ENCODE measurements at regions not wholly inside any gene's neighbourhood (a gene's known extent, or its start where the extent isn't known, plus 50 kb on each side); places are given as distances from the start of the nearest gene placed in this dataset.
"Not testable (repeated sequence)": the region's sequence is repeated elsewhere in the genome, so short reads cannot be mapped to it uniquely, and the experiment has no call there.

- TF ChIP-seq GTF2F1 (IDR thresholded peaks at IDR 0.05; ENCODE audit: borderline replicate concordance, low read depth, low read length); NRF1 (IDR thresholded peaks at IDR 0.05; ENCODE audit: low read depth, low read length); CHD2 (IDR thresholded peaks at IDR 0.05; ENCODE audit: low read length); EGR1 (IDR thresholded peaks at IDR 0.05; ENCODE audit: borderline replicate concordance, low read depth, low read length); HDAC2 (IDR thresholded peaks at IDR 0.05; ENCODE audit: borderline replicate concordance in 1 of 2, low read depth in 2 of 2, low read length in 2 of 2); TCF12 (IDR thresholded peaks at IDR 0.05; ENCODE audit: low read depth, low read length); KDM1A (IDR thresholded peaks at IDR 0.05; ENCODE audit: borderline replicate concordance, low read length); EZH2 (IDR thresholded peaks at IDR 0.05; ENCODE audit: low read depth, low read length, severe bottlenecking); TAF1 (IDR thresholded peaks at IDR 0.05; ENCODE audit: low read depth, low read length); POLR2A (IDR thresholded peaks at IDR 0.05; ENCODE audit: control extremely low read depth in 1 of 2, low read depth in 2 of 2, low read length in 2 of 2); RAD21 (IDR thresholded peaks at IDR 0.05 in 1 of 2, conservative IDR thresholded peaks at IDR 0.05 in 1 of 2; ENCODE audit: low read depth in 2 of 2, low read length in 2 of 2); POLR2AphosphoS5 (IDR thresholded peaks at IDR 0.05; ENCODE audit: low read depth, low read length): not testable (repeated sequence)
- TF ChIP-seq, protein P1, sequence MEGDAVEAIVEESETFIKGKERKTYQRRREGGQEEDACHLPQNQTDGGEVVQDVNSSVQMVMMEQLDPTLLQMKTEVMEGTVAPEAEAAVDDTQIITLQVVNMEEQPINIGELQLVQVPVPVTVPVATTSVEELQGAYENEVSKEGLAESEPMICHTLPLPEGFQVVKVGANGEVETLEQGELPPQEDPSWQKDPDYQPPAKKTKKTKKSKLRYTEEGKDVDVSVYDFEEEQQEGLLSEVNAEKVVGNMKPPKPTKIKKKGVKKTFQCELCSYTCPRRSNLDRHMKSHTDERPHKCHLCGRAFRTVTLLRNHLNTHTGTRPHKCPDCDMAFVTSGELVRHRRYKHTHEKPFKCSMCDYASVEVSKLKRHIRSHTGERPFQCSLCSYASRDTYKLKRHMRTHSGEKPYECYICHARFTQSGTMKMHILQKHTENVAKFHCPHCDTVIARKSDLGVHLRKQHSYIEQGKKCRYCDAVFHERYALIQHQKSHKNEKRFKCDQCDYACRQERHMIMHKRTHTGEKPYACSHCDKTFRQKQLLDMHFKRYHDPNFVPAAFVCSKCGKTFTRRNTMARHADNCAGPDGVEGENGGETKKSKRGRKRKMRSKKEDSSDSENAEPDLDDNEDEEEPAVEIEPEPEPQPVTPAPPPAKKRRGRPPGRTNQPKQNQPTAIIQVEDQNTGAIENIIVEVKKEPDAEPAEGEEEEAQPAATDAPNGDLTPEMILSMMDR (IDR thresholded peaks at IDR 0.05; ENCODE audit: control extremely low read depth in 1 of 3, insufficient read depth in 1 of 3, low read depth in 1 of 3, low read length in 3 of 3): not testable (repeated sequence)
Measured at GRCh38 chr7:150029013-150029389, 155.2 kb downstream of the ATP6V0E2 start.
